Kidney epithelial cell (primary cell): ENCODE measurements at regions not wholly inside any gene's neighbourhood (a gene's known extent, or its start where the extent isn't known, plus 50 kb on each side); places are given as distances from the start of the nearest gene placed in this dataset.

ENCODE experiments used
- DNase-seq: peaks from one replicate; pipeline ENCODE4 v3.0.0-alpha.2; 2010; ENCODE audit warnings: low read depth
- H3K27me3 ChIP-seq: 2 replicates; pipeline ENCODE4 v1.6.0; 2011; ENCODE audit warnings: low read length; ENCODE audit not compliant: control insufficient read depth, insufficient read depth
- H3K36me3 ChIP-seq: 2 replicates; pipeline ENCODE4 v1.5.1; 2011; ENCODE audit warnings: low read length; ENCODE audit not compliant: control insufficient read depth, insufficient read depth
- H3K4me3 ChIP-seq: 2 replicates; pipeline ENCODE4 v1.5.1; 2011; ENCODE audit warnings: low read depth, mild to moderate bottlenecking, control low read depth, low read length
- TF ChIP-seq, protein P1 (sequence below): IDR thresholded peaks from 2 replicates; pipeline ENCODE4 v1.5.1; 2011; ENCODE audit warnings: mild to moderate bottlenecking, moderate library complexity, low read length, control low read depth, inconsistent platforms; ENCODE audit not compliant: insufficient read depth, poor library complexity, severe bottlenecking

DNA sequence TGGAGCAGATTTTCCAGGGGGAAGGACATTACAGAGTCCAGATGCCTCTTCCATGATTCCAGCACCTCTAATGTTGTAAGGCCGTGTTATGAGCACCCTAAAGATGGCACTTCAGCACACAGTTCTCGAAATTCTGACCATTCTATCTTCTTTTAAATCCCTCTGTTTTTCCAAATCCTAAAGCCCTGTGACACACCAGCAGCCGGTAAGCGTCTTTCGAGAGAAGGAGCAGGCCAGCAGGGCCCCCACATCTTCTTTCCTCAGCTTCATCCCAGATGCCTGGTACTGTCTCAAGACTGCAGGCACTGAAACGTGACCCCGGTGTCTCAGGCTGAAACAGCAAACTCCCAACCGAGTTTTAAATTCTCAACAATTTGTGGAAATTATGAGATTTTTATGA, 211.6 kb upstream of the FOXQ1 start:
- H3K27me3 ChIP-seq: no peaks in the 10 kb centered on the region
- no peaks in the 10 kb centered on the region for H3K36me3 ChIP-seq
- DNase-seq: no peak
- TF ChIP-seq, protein P1, sequence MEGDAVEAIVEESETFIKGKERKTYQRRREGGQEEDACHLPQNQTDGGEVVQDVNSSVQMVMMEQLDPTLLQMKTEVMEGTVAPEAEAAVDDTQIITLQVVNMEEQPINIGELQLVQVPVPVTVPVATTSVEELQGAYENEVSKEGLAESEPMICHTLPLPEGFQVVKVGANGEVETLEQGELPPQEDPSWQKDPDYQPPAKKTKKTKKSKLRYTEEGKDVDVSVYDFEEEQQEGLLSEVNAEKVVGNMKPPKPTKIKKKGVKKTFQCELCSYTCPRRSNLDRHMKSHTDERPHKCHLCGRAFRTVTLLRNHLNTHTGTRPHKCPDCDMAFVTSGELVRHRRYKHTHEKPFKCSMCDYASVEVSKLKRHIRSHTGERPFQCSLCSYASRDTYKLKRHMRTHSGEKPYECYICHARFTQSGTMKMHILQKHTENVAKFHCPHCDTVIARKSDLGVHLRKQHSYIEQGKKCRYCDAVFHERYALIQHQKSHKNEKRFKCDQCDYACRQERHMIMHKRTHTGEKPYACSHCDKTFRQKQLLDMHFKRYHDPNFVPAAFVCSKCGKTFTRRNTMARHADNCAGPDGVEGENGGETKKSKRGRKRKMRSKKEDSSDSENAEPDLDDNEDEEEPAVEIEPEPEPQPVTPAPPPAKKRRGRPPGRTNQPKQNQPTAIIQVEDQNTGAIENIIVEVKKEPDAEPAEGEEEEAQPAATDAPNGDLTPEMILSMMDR: no peak
- no peak overlapping the region for H3K4me3 ChIP-seq

GRCh38 chr6:1099264-1099663, 212.6 kb upstream of the FOXQ1 start:
- Histone ChIP-seq H3K4me3 (no peak overlapping the region), H3K36me3 (no peaks in the 10 kb centered on the region), H3K27me3 (no peaks in the 10 kb centered on the region)
- TF ChIP-seq, protein P1: no peak
- DNase-seq: no peak

DNA sequence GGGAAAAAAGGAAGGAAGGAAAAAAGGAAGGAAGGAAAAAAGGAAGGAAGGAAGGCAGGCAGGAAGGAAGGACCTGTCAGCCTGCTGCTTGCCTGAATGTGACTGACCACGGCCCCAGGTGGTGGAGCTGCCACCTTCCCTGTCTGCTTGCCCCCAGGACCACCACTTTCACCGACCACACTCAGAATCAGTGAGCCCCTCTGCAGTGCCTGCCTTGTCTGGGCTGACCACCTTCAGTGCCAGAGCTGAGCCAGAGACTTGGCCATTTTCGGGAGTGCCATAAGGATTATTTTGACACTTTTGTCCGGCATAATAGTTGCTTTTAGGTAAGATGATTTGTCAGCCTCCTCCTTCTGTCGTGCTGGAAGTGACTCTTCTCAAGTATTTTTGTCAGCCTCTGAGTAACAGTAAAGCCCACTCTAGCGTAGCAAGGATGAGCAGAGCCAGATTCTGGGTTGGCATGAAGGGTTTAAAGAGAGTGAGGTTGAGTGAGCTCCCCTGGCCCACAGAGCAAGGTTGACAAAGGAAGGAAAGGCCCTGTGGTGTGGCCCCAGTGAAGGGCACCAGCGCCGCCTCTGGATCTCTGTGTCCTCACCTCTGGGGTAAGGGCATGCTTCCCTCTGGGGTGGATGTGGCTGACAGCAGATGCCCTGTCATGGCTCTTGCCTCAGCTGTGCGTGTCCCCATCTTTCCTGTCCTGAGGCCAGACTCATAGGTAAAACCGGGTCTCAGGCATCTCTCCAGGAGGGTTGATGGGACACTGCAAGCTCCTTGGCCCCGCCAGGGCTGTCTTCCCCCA, 214.7 kb upstream of the FOXQ1 start:
- no peaks in the 10 kb centered on the region for H3K36me3 ChIP-seq
- DNase-seq: no peak
- no peaks in the 10 kb centered on the region for H3K27me3 ChIP-seq
- TF ChIP-seq, protein P1: no peak
- no peak overlapping the region for H3K4me3 ChIP-seq

- no peak for DNase-seq
- TF ChIP-seq, protein P1: no peak
- Histone ChIP-seq H3K4me3 (no peak overlapping the region), H3K36me3 (no peaks in the 10 kb centered on the region), H3K27me3 (no peaks in the 10 kb centered on the region)
Measured at GRCh38 chr6:1094306-1094705, 217.6 kb upstream of the FOXQ1 start.

DNA sequence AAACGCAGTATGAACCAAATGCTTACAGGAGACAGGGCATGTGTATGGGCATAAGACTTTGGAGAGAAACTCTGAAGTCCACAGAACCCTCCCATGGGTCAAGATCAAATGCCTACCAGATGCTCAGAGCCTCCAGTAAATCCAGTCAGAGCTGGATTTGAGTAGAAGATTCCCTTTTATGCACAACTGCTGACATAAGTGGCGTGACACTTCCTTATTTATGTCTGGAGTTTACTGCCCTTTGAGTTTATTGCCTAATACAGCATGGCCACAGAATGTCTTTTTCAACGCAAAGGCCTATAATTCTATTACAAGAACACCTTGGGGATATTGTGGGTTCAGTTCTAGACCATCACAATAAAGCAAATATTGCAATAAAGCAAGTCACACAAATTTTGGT, 220.0 kb upstream of the FOXQ1 start:
- no peaks in the 10 kb centered on the region for H3K36me3 ChIP-seq
- TF ChIP-seq, protein P1: no peak

DNA sequence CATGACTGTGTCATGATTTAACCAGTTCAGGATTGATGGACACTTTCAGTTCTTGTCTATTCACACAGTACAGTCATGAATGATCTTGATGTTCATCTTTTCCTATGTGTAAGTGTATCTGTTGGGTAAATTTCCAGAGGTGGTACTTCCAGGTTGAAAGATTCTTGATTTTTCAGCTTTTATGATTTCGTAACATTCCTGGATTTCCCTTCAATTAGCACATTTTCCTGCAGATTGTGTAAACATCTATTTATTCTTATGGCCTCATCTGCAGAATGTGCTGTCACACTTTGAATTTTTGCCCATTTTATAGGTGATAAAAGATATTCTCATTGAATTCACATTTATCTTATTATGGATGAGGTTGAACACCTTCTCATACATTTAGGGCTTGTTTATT, 222.0 kb upstream of the FOXQ1 start:
- DNase-seq: no peak
- no peaks in the 10 kb centered on the region for H3K36me3 ChIP-seq
- TF ChIP-seq, protein P1: no peak
- no peaks in the 10 kb centered on the region for H3K27me3 ChIP-seq
- H3K4me3 ChIP-seq: no peak overlapping the region

More for the DNA sequence above, 220.0 kb upstream of the FOXQ1 start:
- Histone ChIP-seq H3K4me3 (no peak overlapping the region), H3K27me3 (no peaks in the 10 kb centered on the region)
- DNase-seq: no peak
